Panc1 (cell line): ENCODE measurements at regions not wholly inside any gene's neighbourhood (a gene's known extent, or its start where the extent isn't known, plus 50 kb on each side); places are given as distances from the start of the nearest gene placed in this dataset.

Source experiments
- ATAC-seq: fragments of 200-7000 bp; cut with Tn5 transposase; 2 replicates; pipeline ENCODE4 v1.9.1; 2020; ENCODE audit warnings: mild to moderate bottlenecking, moderate library complexity
- BruUV-seq: library from RNA; stranded (reverse); fragments of 400-500 nt; replicated peaks from 2 replicates; lab custom pipeline; 2021; lab: Mats Ljungman, UMichigan
- CTCF ChIA-PET: fragments of 300-600 bp; sonication (Branson Sonifier 250); formaldehyde crosslinking; loops from one replicate; lab custom pipeline; 2022; ENCODE audit warnings: antibody characterized with exemption; lab: Charles Lee
- POLR2A ChIA-PET: fragments of 300-600 bp; sonication (Branson Sonifier 250); formaldehyde crosslinking; loops from one replicate; lab custom pipeline; 2022; ENCODE audit warnings: antibody characterized with exemption; lab: Charles Lee
- DNase-seq: peaks from one replicate; pipeline ENCODE4 v3.0.0-alpha.2; 2010; ENCODE audit warnings: low read depth, low spot score
- H3K27ac ChIP-seq: 2 replicates; pipeline ENCODE4 v1.5.1; 2011; ENCODE audit warnings: mild to moderate bottlenecking, low read length, inconsistent platforms
- H3K27me3 ChIP-seq: fragments of 200-500 bp; sonication (Bioruptor generic); 2 replicates; pipeline ENCODE4 v1.6.0; 2014; ENCODE audit warnings: low read length, inconsistent platforms; ENCODE audit not compliant: control insufficient read depth, insufficient read depth
- H3K36me3 ChIP-seq: fragments of 200-500 bp; sonication (Bioruptor generic); 2 replicates; pipeline ENCODE4 v1.5.1; 2014; ENCODE audit warnings: inconsistent platforms, mild to moderate bottlenecking, low read length, moderate library complexity; ENCODE audit not compliant: control insufficient read depth, insufficient read depth
- H3K4me1 ChIP-seq: 2 replicates; pipeline ENCODE4 v1.5.1; 2011; ENCODE audit warnings: inconsistent platforms, mild to moderate bottlenecking, low read length, moderate library complexity; ENCODE audit not compliant: control insufficient read depth, insufficient read depth
- H3K4me3 ChIP-seq, 2 experiments: 2 replicates each; pipeline ENCODE4 v1.5.1; 2011 to 2012; ENCODE audit warnings: low read depth in 2 of 2, low read length in 2 of 2, mild to moderate bottlenecking in 2 of 2, inconsistent platforms in 1 of 2, moderate library complexity in 1 of 2
- H3K9me3 ChIP-seq: fragments of 200-500 bp; sonication (Bioruptor generic); 2 replicates; pipeline ENCODE4 v1.5.1; 2014; ENCODE audit warnings: low read depth, mild to moderate bottlenecking, inconsistent platforms, low read length, moderate library complexity; ENCODE audit not compliant: control insufficient read depth, insufficient read depth
- POLR2AphosphoS5 ChIP-seq: IDR thresholded peaks from 2 replicates; pipeline ENCODE4 v1.6.1; 2012; ENCODE audit warnings: mild to moderate bottlenecking, low read depth, low read length, moderate library complexity
- SIN3A ChIP-seq: IDR thresholded peaks from 2 replicates; pipeline ENCODE4 v1.6.1; 2012; ENCODE audit warnings: low read depth, mild to moderate bottlenecking, low read length, moderate library complexity, borderline replicate concordance; ENCODE audit not compliant: insufficient read depth
- TCF7L2 ChIP-seq: IDR thresholded peaks from 2 replicates; pipeline ENCODE4 v1.6.1; 2011; ENCODE audit warnings: mild to moderate bottlenecking, low read depth, low read length, inconsistent platforms
- in situ Hi-C: cut with HindIII; loops from 2 replicates; pipeline ENCODE4 v1.10.0; 2016; ENCODE audit warnings: low sequenced_read_pairs, low pct_unique_long_range_greater_than_20kb
- intact Hi-C: fragments of 100-400 bp; cut with micrococcal nuclease; formaldehyde crosslinking; loops from one replicate; pipeline ENCODE4 v1.10.0; 2022; ENCODE audit not compliant: unreplicated experiment
- TF ChIP-seq, protein P1 (sequence below), 2 experiments: IDR thresholded peaks; 2 replicates each; pipeline ENCODE4 v1.6.1; 2011 to 2012; ENCODE audit warnings: low read depth in 2 of 2, control low read depth in 1 of 2, low read length in 1 of 2, mild to moderate bottlenecking in 1 of 2, moderate library complexity in 1 of 2; ENCODE audit not compliant: insufficient read depth in 1 of 2
- TF ChIP-seq, protein P2 (sequence below): fragments of 450-650 bp; IDR thresholded peaks from 2 replicates; pipeline ENCODE4 v1.5.1; 2017; ENCODE audit warnings: mild to moderate bottlenecking

DNA sequence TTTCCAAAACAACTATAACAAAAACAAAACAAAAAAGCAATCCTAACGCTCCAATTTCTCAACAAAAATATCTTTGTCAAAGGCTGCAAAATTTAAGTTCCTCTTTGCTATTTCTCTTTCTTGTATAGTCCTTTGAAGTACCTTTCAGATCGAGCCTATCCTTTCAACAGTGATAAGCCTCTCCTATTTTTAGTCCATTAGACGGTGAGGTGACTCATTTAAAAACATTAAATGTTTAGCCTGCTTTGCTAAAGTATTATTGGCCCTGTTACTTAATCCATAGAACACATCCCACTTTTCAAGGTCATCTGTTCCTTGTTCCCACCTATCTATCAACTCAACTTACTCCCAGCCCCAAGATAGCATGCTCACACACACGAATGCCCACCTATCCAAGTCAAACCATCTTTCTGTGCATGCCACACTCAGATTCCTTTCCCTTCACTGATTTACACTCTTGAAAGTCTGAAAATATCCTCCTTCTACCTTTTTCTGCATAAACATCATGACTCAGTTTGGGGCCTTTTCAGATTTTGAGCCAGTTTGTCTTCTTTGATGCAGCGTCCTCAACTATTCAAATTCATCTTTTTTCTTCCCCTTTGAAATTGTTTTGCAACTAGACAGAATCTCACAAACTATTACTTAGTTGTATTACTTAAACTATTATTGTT lies 224.9 kb upstream of the TMEM229A start:
- POLR2A ChIA-PET: no interaction called here
- no peak overlapping the region for H3K4me3 ChIP-seq
- DNase-seq: no peak
- no peak overlapping the region for H3K27ac ChIP-seq
- in situ Hi-C loops (no loop called here), intact Hi-C loops (no loop called here)
- CTCF ChIA-PET: no interaction called here
- no peak for ATAC-seq
- TF ChIP-seq TCF7L2 (no peak), SIN3A (no peak), POLR2AphosphoS5 (no peak)
- TF ChIP-seq, protein P1, sequence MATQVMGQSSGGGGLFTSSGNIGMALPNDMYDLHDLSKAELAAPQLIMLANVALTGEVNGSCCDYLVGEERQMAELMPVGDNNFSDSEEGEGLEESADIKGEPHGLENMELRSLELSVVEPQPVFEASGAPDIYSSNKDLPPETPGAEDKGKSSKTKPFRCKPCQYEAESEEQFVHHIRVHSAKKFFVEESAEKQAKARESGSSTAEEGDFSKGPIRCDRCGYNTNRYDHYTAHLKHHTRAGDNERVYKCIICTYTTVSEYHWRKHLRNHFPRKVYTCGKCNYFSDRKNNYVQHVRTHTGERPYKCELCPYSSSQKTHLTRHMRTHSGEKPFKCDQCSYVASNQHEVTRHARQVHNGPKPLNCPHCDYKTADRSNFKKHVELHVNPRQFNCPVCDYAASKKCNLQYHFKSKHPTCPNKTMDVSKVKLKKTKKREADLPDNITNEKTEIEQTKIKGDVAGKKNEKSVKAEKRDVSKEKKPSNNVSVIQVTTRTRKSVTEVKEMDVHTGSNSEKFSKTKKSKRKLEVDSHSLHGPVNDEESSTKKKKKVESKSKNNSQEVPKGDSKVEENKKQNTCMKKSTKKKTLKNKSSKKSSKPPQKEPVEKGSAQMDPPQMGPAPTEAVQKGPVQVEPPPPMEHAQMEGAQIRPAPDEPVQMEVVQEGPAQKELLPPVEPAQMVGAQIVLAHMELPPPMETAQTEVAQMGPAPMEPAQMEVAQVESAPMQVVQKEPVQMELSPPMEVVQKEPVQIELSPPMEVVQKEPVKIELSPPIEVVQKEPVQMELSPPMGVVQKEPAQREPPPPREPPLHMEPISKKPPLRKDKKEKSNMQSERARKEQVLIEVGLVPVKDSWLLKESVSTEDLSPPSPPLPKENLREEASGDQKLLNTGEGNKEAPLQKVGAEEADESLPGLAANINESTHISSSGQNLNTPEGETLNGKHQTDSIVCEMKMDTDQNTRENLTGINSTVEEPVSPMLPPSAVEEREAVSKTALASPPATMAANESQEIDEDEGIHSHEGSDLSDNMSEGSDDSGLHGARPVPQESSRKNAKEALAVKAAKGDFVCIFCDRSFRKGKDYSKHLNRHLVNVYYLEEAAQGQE (IDR thresholded peaks at IDR 0.05; ENCODE audit: insufficient read depth in 1 of 2, low read depth in 2 of 2, low read length in 1 of 2): no peak
- TF ChIP-seq, protein P2, sequence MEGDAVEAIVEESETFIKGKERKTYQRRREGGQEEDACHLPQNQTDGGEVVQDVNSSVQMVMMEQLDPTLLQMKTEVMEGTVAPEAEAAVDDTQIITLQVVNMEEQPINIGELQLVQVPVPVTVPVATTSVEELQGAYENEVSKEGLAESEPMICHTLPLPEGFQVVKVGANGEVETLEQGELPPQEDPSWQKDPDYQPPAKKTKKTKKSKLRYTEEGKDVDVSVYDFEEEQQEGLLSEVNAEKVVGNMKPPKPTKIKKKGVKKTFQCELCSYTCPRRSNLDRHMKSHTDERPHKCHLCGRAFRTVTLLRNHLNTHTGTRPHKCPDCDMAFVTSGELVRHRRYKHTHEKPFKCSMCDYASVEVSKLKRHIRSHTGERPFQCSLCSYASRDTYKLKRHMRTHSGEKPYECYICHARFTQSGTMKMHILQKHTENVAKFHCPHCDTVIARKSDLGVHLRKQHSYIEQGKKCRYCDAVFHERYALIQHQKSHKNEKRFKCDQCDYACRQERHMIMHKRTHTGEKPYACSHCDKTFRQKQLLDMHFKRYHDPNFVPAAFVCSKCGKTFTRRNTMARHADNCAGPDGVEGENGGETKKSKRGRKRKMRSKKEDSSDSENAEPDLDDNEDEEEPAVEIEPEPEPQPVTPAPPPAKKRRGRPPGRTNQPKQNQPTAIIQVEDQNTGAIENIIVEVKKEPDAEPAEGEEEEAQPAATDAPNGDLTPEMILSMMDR: no peak
- H3K36me3 ChIP-seq: no peaks in the 10 kb centered on the region
- H3K9me3 ChIP-seq: no peaks in the 10 kb centered on the region
- no TSS peak for BruUV-seq
- no peaks in the 10 kb centered on the region for H3K27me3 ChIP-seq
- no peaks in the 10 kb centered on the region for H3K4me1 ChIP-seq

DNA sequence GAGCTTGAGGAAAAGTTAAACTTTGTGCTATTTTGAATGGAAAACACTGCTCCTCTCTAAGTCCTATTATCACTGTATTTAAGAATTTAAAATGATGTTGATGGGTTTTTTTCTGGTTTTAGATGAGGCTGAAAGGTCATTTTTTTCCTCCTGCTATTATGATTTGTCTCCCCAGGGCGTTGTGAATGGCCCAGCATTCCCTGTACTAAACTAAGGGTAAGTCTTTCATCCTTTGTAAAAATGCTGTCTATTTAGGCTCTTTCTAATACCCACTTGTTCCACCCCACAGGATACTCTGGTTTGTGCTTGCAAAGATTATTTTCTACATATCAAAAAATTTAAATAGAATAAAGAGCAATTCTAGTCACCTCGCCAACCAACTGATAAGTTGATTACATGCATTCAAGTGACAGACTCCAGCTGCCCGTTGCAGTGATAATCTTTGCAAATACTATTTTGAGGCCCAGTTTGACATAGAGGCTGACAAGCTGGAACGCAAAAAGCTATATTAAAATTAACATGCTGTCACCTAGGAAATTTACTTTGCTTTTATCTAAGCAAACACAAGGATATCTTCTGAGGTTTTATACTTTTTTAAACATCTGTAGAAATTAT lies 222.3 kb upstream of the TMEM229A start:
- H3K36me3 ChIP-seq: no peaks in the 10 kb centered on the region
- ChIA-PET POLR2A (no interaction called here), CTCF (no interaction called here)
- no peak overlapping the region for H3K27ac ChIP-seq
- no TSS peak for BruUV-seq
- H3K27me3 ChIP-seq: no peaks in the 10 kb centered on the region
- intact Hi-C loops (no loop called here), in situ Hi-C loops (no loop called here)
- no peaks in the 10 kb centered on the region for H3K9me3 ChIP-seq
- no peaks in the 10 kb centered on the region for H3K4me1 ChIP-seq
- TF ChIP-seq SIN3A (no peak), POLR2AphosphoS5 (no peak), TCF7L2 (no peak)
- TF ChIP-seq, protein P1 (IDR thresholded peaks at IDR 0.05; ENCODE audit: insufficient read depth in 1 of 2, low read depth in 2 of 2, low read length in 1 of 2): no peak
- TF ChIP-seq, protein P2: no peak
- DNase-seq (no peak), ATAC-seq (no peak)
- no peak overlapping the region for H3K4me3 ChIP-seq
